Loucy (cell line): ENCODE measurements at regions not wholly inside any gene's neighbourhood (a gene's known extent, or its start where the extent isn't known, plus 50 kb on each side); places are given as distances from the start of the nearest gene placed in this dataset.
A peak's percentile ranks its signal among the peaks of the same experiment; 100 is the strongest.

Experiments used
- EZH2phosphoT487 ChIP-seq: fragments of 200-600 bp; IDR thresholded peaks from 2 replicates; pipeline ENCODE4 v1.6.1; 2018; ENCODE audit warnings: antibody characterized with exemption, mild to moderate bottlenecking, moderate library complexity, borderline replicate concordance
- TF ChIP-seq, protein P1 (sequence below): fragments of 200-600 bp; sonication (generic); conservative IDR thresholded peaks from 2 replicates; pipeline ENCODE4 v1.5.1; 2014; ENCODE audit warnings: mild to moderate bottlenecking, antibody characterized with exemption, low read length

DNA sequence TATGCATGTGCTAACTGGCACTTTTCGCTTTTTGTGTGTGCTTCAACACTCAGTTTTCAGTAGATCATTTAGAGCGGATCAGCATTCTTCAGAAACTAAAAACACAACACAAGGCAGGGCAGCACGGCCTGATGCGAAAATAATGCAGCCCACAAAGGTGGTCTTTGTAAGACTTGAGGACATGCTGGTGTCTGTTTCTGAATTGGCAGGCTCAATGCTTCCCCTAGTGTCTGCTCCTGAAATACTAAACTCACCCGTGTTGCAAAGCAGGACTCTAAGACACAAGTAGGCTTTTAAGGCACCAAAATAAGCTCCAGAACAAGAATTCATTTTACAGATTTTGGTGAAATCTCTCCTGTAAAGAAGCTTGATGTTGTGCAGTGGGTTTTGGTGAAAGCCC lies 676.5 kb downstream of the TENT5A start:
- TF ChIP-seq, protein P1, sequence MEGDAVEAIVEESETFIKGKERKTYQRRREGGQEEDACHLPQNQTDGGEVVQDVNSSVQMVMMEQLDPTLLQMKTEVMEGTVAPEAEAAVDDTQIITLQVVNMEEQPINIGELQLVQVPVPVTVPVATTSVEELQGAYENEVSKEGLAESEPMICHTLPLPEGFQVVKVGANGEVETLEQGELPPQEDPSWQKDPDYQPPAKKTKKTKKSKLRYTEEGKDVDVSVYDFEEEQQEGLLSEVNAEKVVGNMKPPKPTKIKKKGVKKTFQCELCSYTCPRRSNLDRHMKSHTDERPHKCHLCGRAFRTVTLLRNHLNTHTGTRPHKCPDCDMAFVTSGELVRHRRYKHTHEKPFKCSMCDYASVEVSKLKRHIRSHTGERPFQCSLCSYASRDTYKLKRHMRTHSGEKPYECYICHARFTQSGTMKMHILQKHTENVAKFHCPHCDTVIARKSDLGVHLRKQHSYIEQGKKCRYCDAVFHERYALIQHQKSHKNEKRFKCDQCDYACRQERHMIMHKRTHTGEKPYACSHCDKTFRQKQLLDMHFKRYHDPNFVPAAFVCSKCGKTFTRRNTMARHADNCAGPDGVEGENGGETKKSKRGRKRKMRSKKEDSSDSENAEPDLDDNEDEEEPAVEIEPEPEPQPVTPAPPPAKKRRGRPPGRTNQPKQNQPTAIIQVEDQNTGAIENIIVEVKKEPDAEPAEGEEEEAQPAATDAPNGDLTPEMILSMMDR = peak; percentile 90
- no peak for TF ChIP-seq EZH2phosphoT487
